ENCODE measurements at regions not wholly inside any gene's neighbourhood (a gene's known extent, or its start where the extent isn't known, plus 50 kb on each side); places are given as distances from the start of the nearest gene placed in this dataset.
"Not testable (repeated sequence)": the region's sequence is repeated elsewhere in the genome, so short reads cannot be mapped to it uniquely, and the experiment has no call there.

DNA sequence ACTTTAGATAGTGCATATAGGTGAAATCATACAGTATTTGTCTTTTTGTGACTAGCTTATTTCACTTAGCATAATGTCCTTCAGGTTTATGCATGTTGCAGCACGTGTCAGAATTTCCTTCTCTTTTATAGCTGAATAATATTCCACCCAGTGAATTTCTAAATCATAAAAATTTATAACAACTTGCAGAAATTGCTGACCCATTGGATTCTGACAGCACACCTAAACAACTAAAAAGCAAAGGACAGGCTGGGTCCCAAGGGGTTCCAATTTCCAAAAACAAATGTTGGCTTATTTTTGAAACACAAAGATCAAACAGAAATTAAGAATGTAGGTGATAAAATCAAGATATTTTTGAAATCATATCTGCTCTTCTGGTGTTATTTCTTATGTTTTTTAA is 86.5 kb upstream of the ACKR3 start:
- H3K9me3 Mint-ChIP-seq (ENCODE audit: low read depth) = peaks cover 22% of the 10 kb centered on the region
- H3K27ac Mint-ChIP-seq = no peak overlapping the region
- DNase-seq (ENCODE audit: low spot score, unreplicated experiment) = no peak
- TF ChIP-seq, protein P1, sequence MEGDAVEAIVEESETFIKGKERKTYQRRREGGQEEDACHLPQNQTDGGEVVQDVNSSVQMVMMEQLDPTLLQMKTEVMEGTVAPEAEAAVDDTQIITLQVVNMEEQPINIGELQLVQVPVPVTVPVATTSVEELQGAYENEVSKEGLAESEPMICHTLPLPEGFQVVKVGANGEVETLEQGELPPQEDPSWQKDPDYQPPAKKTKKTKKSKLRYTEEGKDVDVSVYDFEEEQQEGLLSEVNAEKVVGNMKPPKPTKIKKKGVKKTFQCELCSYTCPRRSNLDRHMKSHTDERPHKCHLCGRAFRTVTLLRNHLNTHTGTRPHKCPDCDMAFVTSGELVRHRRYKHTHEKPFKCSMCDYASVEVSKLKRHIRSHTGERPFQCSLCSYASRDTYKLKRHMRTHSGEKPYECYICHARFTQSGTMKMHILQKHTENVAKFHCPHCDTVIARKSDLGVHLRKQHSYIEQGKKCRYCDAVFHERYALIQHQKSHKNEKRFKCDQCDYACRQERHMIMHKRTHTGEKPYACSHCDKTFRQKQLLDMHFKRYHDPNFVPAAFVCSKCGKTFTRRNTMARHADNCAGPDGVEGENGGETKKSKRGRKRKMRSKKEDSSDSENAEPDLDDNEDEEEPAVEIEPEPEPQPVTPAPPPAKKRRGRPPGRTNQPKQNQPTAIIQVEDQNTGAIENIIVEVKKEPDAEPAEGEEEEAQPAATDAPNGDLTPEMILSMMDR (IDR thresholded peaks at IDR 0.05; ENCODE audit: unreplicated experiment) = no peak
- H3K4me1 Mint-ChIP-seq (ENCODE audit: low read depth) = no peaks in the 10 kb centered on the region
- peaks cover 32% of the 10 kb centered on the region for H3K36me3 Mint-ChIP-seq (ENCODE audit: insufficient read depth)
- H3K4me3 Mint-ChIP-seq (ENCODE audit: low read depth) = no peak overlapping the region
- H3K27me3 Mint-ChIP-seq = no peaks in the 10 kb centered on the region

DNA sequence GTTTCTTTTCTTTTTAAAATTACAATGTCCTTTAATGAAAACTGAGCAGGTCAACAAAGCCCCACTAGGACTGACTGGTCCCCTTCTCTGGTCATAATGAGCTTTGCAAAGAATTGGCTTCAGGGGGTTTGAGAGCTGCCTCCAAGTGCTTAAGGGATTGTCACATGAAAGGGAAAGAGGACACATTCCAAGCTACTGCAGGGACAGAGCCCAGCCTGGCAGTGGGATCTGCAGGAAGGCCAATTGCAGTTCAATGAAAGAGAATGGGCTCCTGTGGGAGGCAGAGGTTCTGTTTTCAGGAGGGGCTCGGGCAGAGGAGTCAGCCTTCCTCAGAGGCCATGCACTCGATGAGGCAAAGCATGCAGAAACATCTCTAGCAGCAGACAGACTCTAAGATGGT is 84.1 kb upstream of the ACKR3 start:
- peaks cover 10% of the 10 kb centered on the region for H3K9me3 Mint-ChIP-seq (ENCODE audit: low read depth)
- peaks cover 21% of the 10 kb centered on the region for H3K36me3 Mint-ChIP-seq (ENCODE audit: insufficient read depth)
- no peak overlapping the region for H3K4me3 Mint-ChIP-seq (ENCODE audit: low read depth)
- no peaks in the 10 kb centered on the region for H3K27me3 Mint-ChIP-seq
- no peaks in the 10 kb centered on the region for H3K4me1 Mint-ChIP-seq (ENCODE audit: low read depth)
- DNase-seq (ENCODE audit: low spot score, unreplicated experiment) = no peak
- TF ChIP-seq, protein P1 (IDR thresholded peaks at IDR 0.05; ENCODE audit: unreplicated experiment) = no peak
- H3K27ac Mint-ChIP-seq = no peak overlapping the region

DNA sequence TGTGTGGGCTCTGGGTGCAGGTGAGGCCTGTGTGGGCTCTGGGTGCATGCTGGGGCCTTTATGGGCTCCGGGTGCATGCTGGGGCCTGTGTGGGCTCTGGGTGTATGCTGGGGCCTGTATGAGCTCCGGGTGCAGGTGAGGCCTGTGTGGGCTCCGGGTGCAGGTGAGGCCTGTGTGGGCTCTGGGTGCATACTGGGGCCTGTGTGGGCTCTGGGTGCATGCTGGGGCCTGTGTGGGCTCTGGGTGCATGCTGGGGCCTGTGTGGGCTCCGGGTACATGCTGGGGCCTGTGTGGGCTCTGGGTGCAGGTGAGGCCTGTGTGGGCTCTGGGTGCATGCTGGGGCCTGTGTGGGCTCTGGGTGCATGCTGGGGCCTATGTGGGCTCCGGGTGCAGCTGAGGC is 80.5 kb upstream of the ACKR3 start:
- peaks cover 16% of the 10 kb centered on the region for H3K36me3 Mint-ChIP-seq (ENCODE audit: insufficient read depth)
- H3K27me3 Mint-ChIP-seq; H3K4me1 Mint-ChIP-seq (ENCODE audit: low read depth); H3K4me3 Mint-ChIP-seq (ENCODE audit: low read depth); DNase-seq (ENCODE audit: low spot score, unreplicated experiment); H3K9me3 Mint-ChIP-seq (ENCODE audit: low read depth); H3K27ac Mint-ChIP-seq: not testable (repeated sequence)

DNA sequence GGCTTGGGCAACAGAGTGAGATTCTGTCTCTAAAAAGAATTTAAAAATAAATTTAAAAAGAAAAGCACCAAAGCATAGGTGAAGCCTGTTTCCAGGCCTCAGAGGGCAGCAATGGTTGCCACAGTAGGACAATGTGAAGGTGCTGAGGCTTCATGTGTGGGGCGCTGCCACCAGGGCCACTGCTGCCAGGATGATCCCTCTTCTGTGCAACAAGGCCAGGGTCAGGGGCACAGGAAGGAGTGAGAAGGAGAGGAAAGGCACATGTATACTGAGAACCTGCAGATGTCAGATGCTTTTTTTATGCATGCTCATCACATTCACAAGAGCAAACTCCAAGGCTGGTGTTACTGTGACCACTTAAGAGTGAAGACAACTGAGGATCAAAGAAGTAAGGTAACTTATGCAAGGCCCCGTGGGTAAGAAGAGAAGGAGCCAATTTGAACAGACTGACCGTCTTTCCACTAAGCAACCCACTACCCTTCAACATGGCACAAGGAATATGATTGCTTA is 79.7 kb upstream of the ACKR3 start:
- Mint-ChIP-seq H3K4me1 (ENCODE audit: low read depth) (no peaks in the 10 kb centered on the region), H3K36me3 (ENCODE audit: insufficient read depth) (peaks cover 13% of the 10 kb centered on the region), H3K9me3 (ENCODE audit: low read depth) (no peaks in the 10 kb centered on the region), H3K27me3 (no peaks in the 10 kb centered on the region), H3K4me3 (ENCODE audit: low read depth) (no peak overlapping the region), H3K27ac (no peak overlapping the region)
- DNase-seq (ENCODE audit: low spot score, unreplicated experiment) = no peak
- TF ChIP-seq, protein P1 (IDR thresholded peaks at IDR 0.05; ENCODE audit: unreplicated experiment) = no peak

DNA sequence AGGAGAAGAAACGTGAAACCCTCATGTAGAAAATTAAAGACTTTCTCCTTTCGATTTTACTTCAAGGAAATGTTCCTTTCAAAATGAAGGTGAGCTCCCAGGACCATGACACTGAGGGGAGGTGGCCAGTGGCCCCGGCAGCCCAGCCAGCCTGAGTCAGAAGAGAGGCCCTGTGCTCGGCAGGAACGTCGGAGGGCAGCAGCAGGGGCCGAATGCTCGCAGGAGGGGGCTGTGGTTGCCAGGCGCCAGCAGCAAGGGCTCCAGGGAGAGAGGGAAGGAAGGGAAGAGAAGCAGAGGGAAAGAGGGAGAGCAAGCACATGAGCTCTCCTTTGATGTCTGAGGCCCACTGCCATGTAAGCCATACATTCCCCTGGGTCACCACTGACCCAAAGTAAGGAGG is 73.3 kb upstream of the ACKR3 start:
- peaks cover 21% of the 10 kb centered on the region for H3K36me3 Mint-ChIP-seq (ENCODE audit: insufficient read depth)
- H3K27ac Mint-ChIP-seq = no peak overlapping the region
- no peaks in the 10 kb centered on the region for H3K27me3 Mint-ChIP-seq
- peaks cover 2% of the 10 kb centered on the region for H3K4me1 Mint-ChIP-seq (ENCODE audit: low read depth)
- DNase-seq (ENCODE audit: low spot score, unreplicated experiment) = no peak
- no peak overlapping the region for H3K4me3 Mint-ChIP-seq (ENCODE audit: low read depth)
- no peaks in the 10 kb centered on the region for H3K9me3 Mint-ChIP-seq (ENCODE audit: low read depth)
- TF ChIP-seq, protein P1 (IDR thresholded peaks at IDR 0.05; ENCODE audit: unreplicated experiment) = no peak

DNA sequence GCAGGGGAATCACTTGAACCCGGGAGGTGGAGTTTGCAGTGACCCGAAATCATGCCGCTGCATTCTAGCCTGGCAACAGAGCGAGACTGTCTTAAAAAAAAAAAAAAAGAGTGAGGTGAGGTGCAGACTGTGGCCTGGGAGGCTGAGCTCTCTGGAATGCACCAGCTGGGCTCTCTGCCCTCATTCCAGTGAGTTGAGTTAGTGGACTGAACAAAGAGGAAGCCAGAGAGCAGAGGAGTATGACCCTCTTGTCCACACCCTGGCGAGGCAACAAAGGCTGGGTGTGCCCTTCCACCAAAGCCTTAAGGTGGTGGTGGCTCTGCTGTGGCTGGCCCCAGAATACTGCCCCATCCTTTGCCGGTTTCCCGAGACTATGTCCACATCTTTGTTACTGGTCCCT is 71.3 kb upstream of the ACKR3 start:
- Mint-ChIP-seq H3K4me3 (ENCODE audit: low read depth) (no peak overlapping the region), H3K36me3 (ENCODE audit: insufficient read depth) (peaks cover 12% of the 10 kb centered on the region), H3K4me1 (ENCODE audit: low read depth) (peaks cover 5% of the 10 kb centered on the region), H3K27me3 (no peaks in the 10 kb centered on the region), H3K9me3 (ENCODE audit: low read depth) (no peaks in the 10 kb centered on the region), H3K27ac (no peak overlapping the region)
- no peak for DNase-seq (ENCODE audit: low spot score, unreplicated experiment)
- TF ChIP-seq, protein P1 (IDR thresholded peaks at IDR 0.05; ENCODE audit: unreplicated experiment) = no peak
